ENCODE measurements at regions not wholly inside any gene's neighbourhood (a gene's known extent, or its start where the extent isn't known, plus 50 kb on each side); places are given as distances from the start of the nearest gene placed in this dataset.

- TF ChIP-seq CTCF (IDR thresholded peaks at IDR 0.05) (no peak), POLR2AphosphoS5 (IDR thresholded peaks at IDR 0.05) (no peak)
These were observed 472.7 kb upstream of the CDH9 start for GRCh38 chr5:27511061-27511460.
